Suppressor macrophage treated with lipopolysaccharide for 1 hour (primary cell): ENCODE measurements at regions not wholly inside any gene's neighbourhood (a gene's known extent, or its start where the extent isn't known, plus 50 kb on each side); places are given as distances from the start of the nearest gene placed in this dataset.

Experiments
- DNase-seq, 3 donors: peaks; one replicate each; pipeline ENCODE4 v3.0.0-alpha.2; 2020 to 2022

DNA sequence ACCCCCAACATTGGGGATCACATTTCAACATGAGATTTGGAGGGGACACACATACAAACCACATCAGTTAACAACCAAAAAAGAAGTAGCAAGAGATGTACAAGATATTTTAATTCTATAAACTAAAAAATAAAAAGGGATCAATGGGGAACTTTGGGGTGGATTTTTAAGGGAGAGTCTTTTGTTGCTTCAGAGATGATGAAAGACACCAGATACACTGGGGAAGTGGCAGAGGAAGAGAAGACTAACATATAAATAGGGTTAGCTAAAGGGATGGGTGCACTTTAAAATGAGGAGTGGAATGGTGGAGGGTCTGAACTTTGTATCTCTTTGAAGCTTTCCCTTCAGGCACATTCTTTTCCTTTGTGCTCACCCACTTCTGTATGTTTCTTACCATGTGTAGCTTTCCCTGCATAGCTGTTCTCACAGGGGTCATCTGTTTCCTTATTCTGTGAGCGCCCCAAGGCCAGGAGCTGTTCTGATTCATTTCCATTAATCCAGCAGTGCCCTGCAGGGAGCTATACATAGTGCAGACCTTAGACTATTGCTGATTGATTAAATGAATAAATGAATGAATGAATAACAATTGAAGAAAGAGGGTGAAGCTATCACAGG, 531.6 kb upstream of the KLF4 start:
- DNase-seq: peak; percentile 52 to 55 (median 54)

- DNase-seq: no peak
Observed at GRCh38 chr9:108019821-108020220, 530.3 kb upstream of the KLF4 start.

DNA sequence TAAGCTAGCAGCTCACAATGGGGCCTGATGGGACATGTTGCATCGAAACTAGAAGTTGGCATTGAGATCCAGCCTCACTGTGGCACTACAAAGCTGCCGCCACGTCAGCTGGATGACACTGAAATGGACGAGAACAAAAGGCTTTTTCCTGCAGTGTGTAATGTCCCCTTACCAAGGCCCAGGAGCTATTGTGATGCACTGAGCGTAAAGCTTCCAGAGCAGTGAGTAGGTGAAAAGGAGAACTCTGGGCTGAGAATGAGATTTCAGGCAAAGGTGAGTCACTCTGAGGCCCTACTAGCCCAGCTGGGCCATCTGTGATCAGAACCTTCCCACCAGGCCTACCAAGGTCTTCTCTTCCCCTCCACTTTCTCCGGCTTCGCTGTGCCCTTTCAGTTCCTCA, 528.1 kb upstream of the KLF4 start:
- peak in 2 of 3 donors; percentile 15 to 18 for DNase-seq

DNA sequence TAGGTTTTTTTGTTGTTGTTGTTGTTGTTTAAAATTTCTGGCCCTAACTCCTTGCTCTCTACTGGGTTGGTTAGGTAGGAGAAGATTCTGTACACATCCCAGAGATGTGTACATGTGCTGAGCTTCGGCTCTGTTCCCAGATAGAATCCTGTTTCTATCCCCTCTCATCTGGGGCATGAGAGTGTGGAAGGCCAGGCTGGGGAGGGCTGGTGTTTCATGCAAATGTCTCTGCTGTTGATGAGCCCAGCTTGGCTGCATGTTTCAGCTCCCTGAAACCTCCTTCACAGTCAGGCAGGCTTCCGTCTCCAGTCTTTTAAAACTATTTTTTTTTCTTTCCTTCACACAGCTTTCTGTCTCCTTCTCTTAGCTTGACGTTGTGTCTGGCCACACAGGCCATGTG, 526.9 kb upstream of the KLF4 start:
- DNase-seq: no peak

- DNase-seq: peak in 1 of 3 donors; percentile 11
Observed at GRCh38 chr9:108015690-108016089, 526.1 kb upstream of the KLF4 start.

DNA sequence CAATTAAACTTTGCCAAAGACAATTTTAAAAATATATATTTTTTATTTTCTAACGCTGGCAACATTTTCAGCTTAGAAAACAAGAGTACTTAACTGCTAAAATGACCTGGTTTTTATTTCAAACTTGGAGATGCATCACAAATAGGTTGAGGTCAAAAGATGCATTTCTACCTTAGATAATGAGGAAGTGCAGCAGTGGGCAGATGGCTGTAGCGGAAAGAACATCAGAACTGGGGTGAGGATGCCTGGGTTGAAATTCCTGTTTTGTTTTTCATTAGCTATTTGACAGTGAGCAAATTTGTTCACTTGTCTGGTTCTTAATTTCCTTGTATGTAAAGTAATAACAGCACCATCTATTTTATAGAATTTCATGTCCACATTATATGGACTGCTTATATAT, 524.8 kb upstream of the KLF4 start:
- no peak for DNase-seq

DNA sequence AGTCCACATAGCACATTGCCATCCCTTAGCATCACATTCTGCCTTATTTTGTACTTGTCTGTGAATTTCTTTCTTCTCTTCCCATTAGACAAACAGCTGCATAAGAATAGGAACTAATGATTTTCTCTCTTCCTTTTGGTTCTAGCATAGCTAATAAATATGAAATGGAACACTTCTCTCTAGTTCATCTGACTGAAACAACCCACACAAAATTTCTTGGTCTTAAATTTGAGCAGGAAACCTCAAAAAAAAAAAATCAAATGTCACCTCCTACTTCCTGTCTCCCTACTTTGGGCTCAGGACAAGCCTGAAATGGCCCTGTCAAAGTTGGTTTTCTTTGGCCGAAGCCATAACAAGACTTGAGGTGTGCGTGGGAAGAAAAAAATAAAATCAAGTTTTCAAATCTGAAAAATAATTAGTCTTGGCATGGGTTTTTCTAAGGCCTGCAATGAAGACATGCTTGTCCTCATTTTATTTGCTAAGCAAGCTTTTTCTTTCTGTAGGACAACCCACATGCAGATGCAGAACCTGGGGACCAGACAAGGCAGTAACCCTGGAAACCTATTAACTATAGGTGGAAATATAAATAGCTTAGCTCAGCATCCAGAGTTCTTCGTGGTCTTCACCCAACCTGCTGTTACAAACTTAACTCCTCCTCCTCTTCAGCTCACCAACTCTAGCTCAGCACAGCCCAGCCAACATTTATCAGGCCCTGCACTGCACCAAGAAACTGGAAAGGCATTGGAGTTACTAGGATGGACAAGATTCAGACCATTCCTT, 523.5 kb upstream of the KLF4 start:
- peak in 1 of 3 donors; percentile 20 for DNase-seq

DNA sequence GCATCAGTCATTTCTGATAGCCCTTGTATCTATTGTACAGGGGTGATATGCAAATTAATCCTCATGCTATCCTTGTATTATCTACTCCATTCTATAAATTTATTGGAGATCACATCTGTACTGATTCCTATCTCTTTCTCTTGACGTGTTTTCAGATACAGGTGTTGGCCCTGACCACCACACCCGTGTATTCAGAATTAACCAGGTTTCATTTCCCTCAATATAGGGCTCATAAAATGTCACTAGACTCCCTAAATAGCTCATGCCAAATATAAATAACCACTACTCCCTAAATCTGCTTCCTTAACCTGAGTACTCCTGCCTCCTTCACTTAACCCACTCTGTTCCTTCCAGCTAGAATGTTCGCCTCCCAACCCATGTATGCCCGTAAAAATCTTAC, 522.8 kb upstream of the KLF4 start:
- peak in 1 of 3 donors; percentile 13 for DNase-seq

GRCh38 chr9:108003526-108003925, 514.0 kb upstream of the KLF4 start:
- DNase-seq: no peak

DNA sequence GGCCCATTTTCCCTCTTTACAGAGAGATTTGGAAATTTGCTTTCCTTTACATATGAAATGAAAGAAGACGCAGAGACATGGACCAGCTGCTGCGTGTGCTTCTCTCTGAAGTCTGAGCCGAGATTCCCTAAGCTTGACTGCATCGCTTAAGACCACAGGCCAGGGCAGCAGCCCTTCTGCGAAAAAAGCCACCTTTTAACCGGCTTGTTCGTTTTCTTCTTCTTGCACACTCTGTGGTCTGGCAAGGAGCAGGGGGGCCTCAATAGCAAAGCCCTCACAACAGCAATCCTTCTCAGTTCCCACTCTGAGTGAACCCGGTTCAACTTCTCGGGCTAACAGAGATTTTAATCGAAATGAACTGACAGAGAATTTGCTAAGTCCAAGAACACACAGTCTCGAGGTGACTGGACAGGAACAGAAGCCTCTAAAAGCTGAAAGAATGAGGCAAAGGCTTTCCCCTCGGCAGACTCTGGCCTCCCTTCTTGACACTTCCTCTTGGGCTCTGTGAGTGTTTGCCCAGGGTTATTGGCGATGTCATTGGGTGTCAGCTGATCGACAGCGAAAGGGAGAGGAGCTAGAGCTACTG, 512.9 kb upstream of the KLF4 start:
- DNase-seq: peak; percentile 74 to 77 (median 76)

- no peak for DNase-seq
Observed at GRCh38 chr9:108001237-108001636, 511.7 kb upstream of the KLF4 start.

DNA sequence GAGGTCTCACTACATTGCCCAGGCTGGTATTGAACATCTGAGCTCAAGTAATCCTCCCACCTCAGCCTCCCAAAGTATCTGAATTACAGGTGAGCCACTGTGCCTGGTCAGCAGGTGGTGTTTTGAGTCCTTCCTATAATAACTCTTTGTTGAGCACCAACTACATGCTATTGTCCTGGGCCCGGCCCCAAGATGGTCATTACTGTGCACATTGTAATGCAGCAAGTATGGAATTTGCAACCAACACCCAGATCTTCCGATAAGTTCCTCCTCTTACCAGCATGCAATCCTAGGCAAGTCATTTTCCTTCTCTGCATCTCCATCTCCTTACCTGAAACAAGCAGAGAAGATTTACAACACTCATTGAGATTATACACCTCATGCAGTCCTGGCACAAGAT, 510.3 kb upstream of the KLF4 start:
- DNase-seq: no peak

GRCh38 chr9:107999011-107999410, 509.4 kb upstream of the KLF4 start:
- no peak for DNase-seq

DNA sequence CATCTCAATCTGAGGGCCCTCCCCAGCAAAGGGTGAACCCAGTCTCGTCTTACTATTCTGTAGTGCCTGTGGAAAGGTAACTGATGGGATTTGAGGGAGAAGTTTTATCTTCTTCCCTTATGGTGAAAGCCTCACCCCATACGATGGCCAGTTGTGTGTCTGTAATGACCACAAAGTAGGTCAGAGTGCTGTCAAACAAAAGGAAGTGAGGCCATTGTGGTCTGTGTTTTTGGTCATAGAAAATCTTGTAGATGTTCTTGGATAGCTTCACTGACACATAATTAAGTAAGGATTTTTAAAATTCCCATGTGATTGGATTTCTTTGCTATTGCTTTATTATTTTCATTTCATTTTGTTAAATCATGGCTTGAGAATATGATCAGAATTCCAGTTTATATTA, 505.1 kb upstream of the KLF4 start:
- DNase-seq: peak; percentile 24 to 63 (median 54)

DNA sequence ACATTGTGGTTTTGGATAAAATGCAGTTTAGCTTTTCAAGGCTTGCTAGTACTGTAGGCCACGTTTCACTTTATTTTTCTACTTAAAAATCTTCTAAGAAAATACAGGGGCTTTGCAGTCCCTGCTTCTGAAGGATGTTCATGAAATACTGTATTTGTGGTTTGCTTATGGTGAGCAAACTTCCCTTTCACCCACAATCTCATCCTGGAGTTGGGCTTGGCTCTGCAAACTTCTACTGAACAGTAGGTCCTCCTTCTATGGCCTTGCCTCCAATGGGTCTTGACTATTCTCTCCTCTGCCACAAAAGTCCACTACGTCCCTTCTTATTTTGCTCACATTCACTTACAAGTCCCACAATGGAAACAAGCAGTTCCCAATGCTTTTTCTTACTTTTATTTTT, 502.7 kb upstream of the KLF4 start:
- peak; percentile 41 to 62 (median 44) for DNase-seq

GRCh38 chr9:107991581-107991980, 502.0 kb upstream of the KLF4 start:
- no peak for DNase-seq

GRCh38 chr9:107989544-107989943, 500.0 kb upstream of the KLF4 start:
- peak; percentile 65 to 85 (median 79) for DNase-seq

GRCh38 chr9:107989099-107989498, 499.5 kb upstream of the KLF4 start:
- DNase-seq: peak; percentile 58 to 75 (median 73)

- no peak for DNase-seq
Observed at GRCh38 chr9:107984956-107985355, 495.4 kb upstream of the KLF4 start.

DNA sequence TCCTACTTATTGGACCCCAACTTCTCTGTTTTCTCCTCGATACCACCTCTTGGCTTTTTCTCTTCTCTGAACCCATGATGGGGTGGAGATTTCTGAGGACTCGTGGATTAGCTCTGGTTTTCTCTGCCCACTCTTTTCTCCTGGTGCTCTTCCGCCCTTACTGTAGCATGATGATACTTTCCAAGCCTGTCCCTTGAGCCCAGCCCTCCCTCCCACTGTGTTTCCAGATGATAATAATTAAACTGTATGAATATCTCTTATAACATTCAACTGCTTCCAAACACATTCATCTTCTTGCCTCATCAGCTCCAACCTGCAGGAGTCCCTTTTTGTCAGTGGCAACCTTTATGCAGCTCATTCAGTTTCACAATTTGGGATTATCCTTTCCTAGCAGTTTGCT, 494.2 kb upstream of the KLF4 start:
- DNase-seq: no peak

DNA sequence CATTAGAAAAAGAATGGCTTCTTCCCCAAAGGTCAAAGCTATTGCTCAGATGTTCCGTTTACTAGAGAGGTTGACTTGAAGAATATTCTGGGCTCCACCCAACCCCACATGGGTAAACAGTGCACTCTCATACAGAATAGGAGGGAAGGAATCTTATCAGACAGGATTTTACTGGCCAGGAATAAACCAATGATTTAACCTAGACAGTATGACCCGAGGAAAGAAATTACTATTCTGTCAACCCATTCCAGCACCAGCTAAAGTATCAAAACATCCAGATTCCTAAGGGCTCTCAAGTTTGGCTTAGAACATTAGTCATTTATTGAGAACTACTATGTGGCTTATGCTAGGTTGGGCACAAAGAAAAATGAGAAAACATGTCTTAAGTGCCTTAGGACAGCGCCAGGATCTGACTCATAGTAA, 493.6 kb upstream of the KLF4 start:
- DNase-seq: peak in 1 of 3 donors; percentile 53

DNA sequence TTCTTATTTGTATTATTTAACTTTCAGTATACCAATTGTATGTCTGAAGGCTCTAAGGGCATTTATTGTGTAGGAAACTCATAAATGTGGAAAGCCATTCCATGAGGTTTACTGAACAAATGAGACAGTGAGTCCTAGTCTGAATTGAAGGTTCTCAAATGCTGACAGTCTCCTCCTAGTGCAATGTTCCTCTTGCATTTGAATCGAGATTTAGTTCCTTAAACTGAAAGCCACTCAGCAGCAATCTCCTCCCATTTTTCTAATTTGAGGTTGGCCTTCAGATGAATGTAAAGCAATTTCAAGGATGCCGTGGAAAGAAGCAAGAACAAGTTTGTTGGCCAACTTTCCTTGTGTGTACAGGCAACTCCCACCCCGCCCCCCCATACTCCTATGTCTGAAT, 493.2 kb upstream of the KLF4 start:
- peak; percentile 48 to 71 (median 67) for DNase-seq

GRCh38 chr9:107982001-107982400, 492.4 kb upstream of the KLF4 start:
- DNase-seq: peak in 2 of 3 donors; percentile 31 to 36

DNA sequence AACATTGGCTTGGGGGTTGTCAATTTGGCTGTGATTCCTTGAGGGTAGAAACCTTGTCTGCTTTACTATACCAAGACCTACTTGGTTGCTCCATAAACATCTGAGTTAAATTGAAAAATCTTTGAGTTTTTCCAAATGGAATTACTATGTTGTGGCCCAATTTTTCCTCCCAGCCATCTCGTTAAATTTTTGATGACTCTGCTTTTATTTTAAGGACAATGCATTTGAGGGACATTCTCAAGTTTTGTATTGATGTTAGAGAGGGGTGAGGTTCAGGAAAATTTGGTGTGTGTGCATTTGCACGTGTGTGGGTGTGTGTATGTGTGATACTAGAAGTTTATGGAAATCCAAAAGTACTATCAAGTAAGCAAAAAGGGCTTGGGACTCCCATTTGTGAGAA, 491.4 kb upstream of the KLF4 start:
- DNase-seq: no peak
